Uterus (tissue), 3 donors: ENCODE measurements at regions not wholly inside any gene's neighbourhood (a gene's known extent, or its start where the extent isn't known, plus 50 kb on each side); places are given as distances from the start of the nearest gene placed in this dataset.

Source experiments
- DNase-seq, 2 donors: peaks; one replicate each; pipeline ENCODE4 v3.0.0-alpha.2; 2019 to 2020
- H3K27ac ChIP-seq, 2 donors: fragments of 200-600 bp; sonication (generic); 1 replicate in 1 of 2; 2 replicates in 1 of 2; pipeline ENCODE4 v1.5.1; 2016 to 2018
- H3K27me3 ChIP-seq, 2 donors: fragments of 200-600 bp; sonication (generic); one replicate each; pipeline ENCODE4 v1.5.1; 2018 to 2019; ENCODE audit warnings: control low read depth in 1 of 2
- H3K36me3 ChIP-seq, 2 donors: fragments of 200-600 bp; sonication (generic); one replicate each; pipeline ENCODE4 v1.5.1; 2019; ENCODE audit warnings: control low read depth in 1 of 2
- H3K4me1 ChIP-seq, 2 donors: fragments of 200-600 bp; sonication (generic); one replicate each; pipeline ENCODE4 v1.5.1; 2018 to 2019; ENCODE audit warnings: control low read depth in 1 of 2
- H3K4me3 ChIP-seq, 2 donors: fragments of 200-600 bp; sonication (generic); 1 replicate in 1 of 2; 2 replicates in 1 of 2; pipeline ENCODE4 v1.5.1; 2018 to 2019; ENCODE audit warnings: mild to moderate bottlenecking in 1 of 2
- H3K9me3 ChIP-seq, 2 donors: fragments of 200-600 bp; sonication (generic); one replicate each; pipeline ENCODE4 v1.5.1; 2019; ENCODE audit warnings: control low read depth in 1 of 2
- CTCF ChIP-seq, 4 experiments: fragments of 200-600 bp in 2 of 4; fragments of 450-650 bp in 2 of 4; sonication (generic) in 2 of 4; IDR thresholded peaks; one replicate each; pipeline ENCODE4 v1.5.1; 2016 to 2019; ENCODE audit warnings: antibody characterized with exemption in 4 of 4, mild to moderate bottlenecking in 2 of 4, moderate library complexity in 1 of 4
- POLR2A ChIP-seq, 2 donors: fragments of 450-650 bp; IDR thresholded peaks; one replicate each; pipeline ENCODE4 v1.6.1; 2016; ENCODE audit warnings: antibody characterized with exemption in 2 of 2, mild to moderate bottlenecking in 1 of 2, moderate library complexity in 1 of 2
- intact Hi-C: fragments of 100-400 bp; cut with DNase I; formaldehyde crosslinking; loops from one replicate; pipeline ENCODE4 v1.15.1; 2023; ENCODE audit warnings: low total_unique reads
- donor health status: DM: yes; HTN: yes; CAD: no.

GRCh38 chrX:26925088-26925487, 538.1 kb downstream of the PPP4R3C start:
- intact Hi-C loops, result no loop called here
- no peaks in the 10 kb centered on the region for H3K9me3 ChIP-seq
- no peak overlapping the region for H3K27ac ChIP-seq
- DNase-seq, result no peak
- no peaks in the 10 kb centered on the region for H3K36me3 ChIP-seq
- no peaks in the 10 kb centered on the region for H3K4me1 ChIP-seq
- TF ChIP-seq POLR2A (IDR thresholded peaks at IDR 0.05), result no peak
- no peak for TF ChIP-seq CTCF (IDR thresholded peaks at IDR 0.05)
- no peak overlapping the region for H3K4me3 ChIP-seq
- H3K27me3 ChIP-seq, result peaks cover 0 to 9% of the 10 kb centered on the region in 2 donors

DNA sequence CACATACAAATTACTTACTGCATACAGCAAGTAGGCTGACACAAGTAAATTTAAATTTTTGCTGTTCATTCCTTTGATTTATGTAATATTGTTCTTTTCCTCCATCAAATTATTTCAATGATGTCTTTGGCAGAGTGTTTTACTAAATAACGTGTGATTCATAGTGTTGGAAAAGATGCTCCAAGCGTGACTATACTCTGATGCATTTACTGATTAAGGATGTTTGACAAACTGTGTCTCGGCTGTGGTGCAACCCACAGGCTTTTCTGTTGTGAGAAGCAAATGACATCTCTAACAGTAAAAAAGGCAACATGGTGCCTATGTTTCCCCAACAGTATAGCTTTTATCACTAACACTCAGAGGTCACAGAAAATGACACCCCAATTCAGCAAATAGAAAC, 540.9 kb downstream of the PPP4R3C start:
- intact Hi-C loops, result no loop called here

DNA sequence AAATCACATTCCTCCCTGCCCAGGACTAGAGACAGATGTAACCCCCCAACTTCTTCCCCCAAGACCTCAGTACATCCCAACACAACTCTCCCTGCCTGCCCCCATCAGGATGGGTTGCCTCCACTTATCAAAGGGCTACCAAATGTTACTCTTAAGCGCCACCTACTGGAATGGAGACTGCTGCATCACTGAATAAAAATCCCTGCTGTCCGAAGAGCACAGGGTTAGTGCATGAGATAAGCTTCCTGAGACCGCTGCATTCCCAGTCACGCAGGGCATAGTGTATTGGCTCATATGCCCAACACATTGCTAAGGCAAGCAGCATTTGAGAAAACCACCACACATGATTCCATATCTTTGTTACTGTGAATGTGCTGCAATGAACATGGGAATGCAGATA, 544.5 kb downstream of the PPP4R3C start:
- no peak for TF ChIP-seq POLR2A (IDR thresholded peaks at IDR 0.05)
- no peak for TF ChIP-seq CTCF (IDR thresholded peaks at IDR 0.05)
- intact Hi-C loops, result no loop called here
- Histone ChIP-seq H3K27ac (no peak overlapping the region), H3K27me3 (peaks cover 0 to 13% of the 10 kb centered on the region in 2 donors), H3K36me3 (no peaks in the 10 kb centered on the region), H3K9me3 (no peaks in the 10 kb centered on the region), H3K4me1 (no peaks in the 10 kb centered on the region), H3K4me3 (no peak overlapping the region)
- DNase-seq, result no peak

More for the DNA sequence above, 540.9 kb downstream of the PPP4R3C start:
- H3K36me3 ChIP-seq, result no peaks in the 10 kb centered on the region
- no peak for DNase-seq
- H3K4me3 ChIP-seq, result no peak overlapping the region
- TF ChIP-seq CTCF (IDR thresholded peaks at IDR 0.05), result no peak
- no peak for TF ChIP-seq POLR2A (IDR thresholded peaks at IDR 0.05)
- no peaks in the 10 kb centered on the region for H3K4me1 ChIP-seq
- H3K9me3 ChIP-seq, result no peaks in the 10 kb centered on the region
- no peak overlapping the region for H3K27ac ChIP-seq
- H3K27me3 ChIP-seq, result peaks cover 0 to 9% of the 10 kb centered on the region in 2 donors

DNA sequence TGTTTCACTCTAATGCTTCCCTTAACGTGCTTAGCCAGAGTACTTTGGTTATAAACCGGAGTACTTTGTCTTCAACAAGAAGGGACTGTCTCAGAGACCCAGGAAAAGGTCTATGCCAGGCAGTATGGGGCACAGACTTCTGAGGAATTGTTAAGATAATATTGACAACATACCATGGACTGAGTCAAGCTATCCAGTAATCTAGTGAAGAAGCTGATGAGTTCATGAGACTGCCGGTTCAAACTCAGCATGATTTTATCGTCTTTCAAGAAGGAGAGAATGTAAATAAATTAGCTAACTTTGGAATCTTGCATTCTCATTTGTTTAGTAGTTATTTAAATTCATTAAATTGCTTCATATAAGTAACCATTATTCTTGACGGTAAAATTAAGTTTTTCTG, 546.1 kb downstream of the PPP4R3C start:
- no peak overlapping the region for H3K27ac ChIP-seq
- intact Hi-C loops, result no loop called here

DNA sequence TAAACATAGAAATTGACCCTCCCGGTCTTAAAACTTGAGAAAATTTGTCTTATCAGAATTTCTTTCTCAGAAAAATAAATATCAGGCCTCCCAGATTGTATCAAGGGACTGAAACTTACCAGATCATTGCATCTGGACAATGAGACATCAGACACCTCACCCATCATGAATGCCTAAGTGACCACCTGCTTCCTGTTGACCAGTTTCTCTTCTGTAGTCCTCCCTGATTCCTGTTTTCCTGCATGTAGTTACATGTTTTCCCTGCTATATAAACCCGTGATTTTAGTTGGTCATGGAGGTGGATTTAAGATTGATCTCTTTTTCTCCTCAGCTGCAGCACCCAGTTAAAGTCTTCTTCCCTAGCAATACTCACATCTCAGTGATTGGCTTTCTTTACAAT, 548.1 kb downstream of the PPP4R3C start:
- no peak overlapping the region for H3K4me3 ChIP-seq
- TF ChIP-seq POLR2A (IDR thresholded peaks at IDR 0.05) (no peak), CTCF (IDR thresholded peaks at IDR 0.05) (no peak)
- DNase-seq, result no peak
- peaks cover 0 to 5% of the 10 kb centered on the region in 2 donors for H3K27me3 ChIP-seq
- intact Hi-C loops, result no loop called here
- H3K4me1 ChIP-seq, result no peaks in the 10 kb centered on the region
- no peaks in the 10 kb centered on the region for H3K36me3 ChIP-seq
- no peak overlapping the region for H3K27ac ChIP-seq
- H3K9me3 ChIP-seq, result no peaks in the 10 kb centered on the region

More for the DNA sequence above, 546.1 kb downstream of the PPP4R3C start:
- Histone ChIP-seq H3K4me1 (no peaks in the 10 kb centered on the region), H3K36me3 (no peaks in the 10 kb centered on the region), H3K9me3 (no peaks in the 10 kb centered on the region), H3K27me3 (peaks cover 0 to 5% of the 10 kb centered on the region in 2 donors), H3K4me3 (no peak overlapping the region)
- TF ChIP-seq POLR2A (IDR thresholded peaks at IDR 0.05), result no peak
- no peak for TF ChIP-seq CTCF (IDR thresholded peaks at IDR 0.05)
- no peak for DNase-seq
